SK-N-SH (cell line): ENCODE measurements at regions not wholly inside any gene's neighbourhood (a gene's known extent, or its start where the extent isn't known, plus 50 kb on each side); places are given as distances from the start of the nearest gene placed in this dataset.

Experiments used
- CTCF ChIA-PET: fragments of 300-600, 350-600 bp; formaldehyde crosslinking; extraction: SDS; loops from one replicate; lab custom pipeline; 2021; lab: Yijun Ruan, JAX
- POLR2A ChIA-PET: fragments of 350-600 bp; sonication (Branson Sonifier 250); formaldehyde crosslinking; extraction: SDS; loops from one replicate; lab custom pipeline; 2020; ENCODE audit warnings: antibody characterized with exemption, inconsistent platforms; lab: Yijun Ruan, JAX
- DNase-seq: peaks from one replicate; pipeline ENCODE4 v3.0.0; 2012
- H2AFZ ChIP-seq: fragments of 200-600 bp; sonication (generic); 2 replicates; pipeline ENCODE4 v1.8.1; 2016; ENCODE audit warnings: antibody characterized with exemption, mild to moderate bottlenecking, low read depth
- H3F3A ChIP-seq: fragments of 200-600 bp; sonication (generic); replicated peaks from 2 replicates; pipeline ENCODE3; 2016; ENCODE audit warnings: antibody characterized with exemption, mild to moderate bottlenecking; ENCODE audit not compliant: insufficient read depth
- H3K27ac ChIP-seq, 2 experiments: fragments of 200-500 bp in 1 of 2; fragments of 200-600 bp in 1 of 2; sonication (Bioruptor generic) in 1 of 2; sonication (generic), shearing (Covaris generic) in 1 of 2; 2 replicates each; pipeline versions ENCODE4 v1.5.1 to v1.6.1; 2014 to 2016; ENCODE audit warnings: low read depth in 2 of 2, inconsistent platforms in 1 of 2, low read length in 1 of 2, mild to moderate bottlenecking in 1 of 2, mixed read lengths in 1 of 2
- H3K27me3 ChIP-seq: fragments of 200-600 bp; sonication (generic), shearing (Covaris generic); 2 replicates; pipeline ENCODE4 v1.6.1; 2016; ENCODE audit warnings: mixed run types; ENCODE audit not compliant: insufficient read depth
- H3K36me3 ChIP-seq, 2 experiments: fragments of 200-500 bp in 1 of 2; fragments of 200-600 bp in 1 of 2; sonication (Bioruptor generic) in 1 of 2; sonication (generic) in 1 of 2; replicated peaks in 1 of 2; 2 replicates each; pipeline versions ENCODE3 to v1.5.1; 2014 to 2016; ENCODE audit warnings: low read length in 1 of 2, mild to moderate bottlenecking in 1 of 2; ENCODE audit not compliant: insufficient read depth in 2 of 2, control insufficient read depth in 1 of 2
- H3K4me1 ChIP-seq, 2 experiments: fragments of 200-500 bp in 1 of 2; fragments of 200-600 bp in 1 of 2; sonication (Bioruptor generic) in 1 of 2; sonication (generic), shearing (Covaris generic) in 1 of 2; 2 replicates each; pipeline versions ENCODE4 v1.5.1 to v1.6.1; 2014 to 2016; ENCODE audit warnings: low read depth in 1 of 2, low read length in 1 of 2, mixed run types in 1 of 2; ENCODE audit not compliant: insufficient read depth in 2 of 2, control insufficient read depth in 1 of 2
- H3K4me2 ChIP-seq: fragments of 200-600 bp; sonication (generic), shearing (Covaris generic); 2 replicates; pipeline ENCODE4 v1.6.1; 2017; ENCODE audit warnings: mixed run types
- H3K4me3 ChIP-seq, 2 experiments: fragments of 200-500 bp in 1 of 2; fragments of 200-600 bp in 1 of 2; sonication (Bioruptor generic) in 1 of 2; sonication (generic), shearing (Covaris generic) in 1 of 2; 2 replicates each; pipeline versions ENCODE4 v1.5.1 to v1.8.1; 2014 to 2016; ENCODE audit warnings: low read depth in 2 of 2, inconsistent platforms in 1 of 2, low read length in 1 of 2, mild to moderate bottlenecking in 1 of 2, mixed read lengths in 1 of 2, moderate library complexity in 1 of 2
- H3K79me2 ChIP-seq: fragments of 200-600 bp; sonication (generic); 2 replicates; pipeline ENCODE4 v1.8.1; 2017; ENCODE audit warnings: mild to moderate bottlenecking; ENCODE audit not compliant: insufficient read depth
- H3K9ac ChIP-seq: fragments of 200-600 bp; sonication (generic); 2 replicates; pipeline ENCODE4 v1.6.1; 2017; ENCODE audit warnings: mixed run types
- H3K9me2 ChIP-seq: fragments of 200-600 bp; sonication (generic); 2 replicates; pipeline ENCODE4 v1.6.1; 2017; ENCODE audit warnings: mixed run types
- H3K9me3 ChIP-seq: fragments of 200-600 bp; sonication (generic); 2 replicates; pipeline ENCODE4 v1.6.1; 2017; ENCODE audit warnings: mixed run types, mild to moderate bottlenecking, moderate library complexity
- H4K20me1 ChIP-seq: fragments of 200-600 bp; sonication (generic); 2 replicates; pipeline ENCODE4 v1.6.1; 2017; ENCODE audit warnings: mild to moderate bottlenecking, mixed run types; ENCODE audit not compliant: insufficient read depth
- CHD2 ChIP-seq: fragments of 150-350 bp; IDR thresholded peaks from 2 replicates; pipeline ENCODE4 v1.6.1; 2018; ENCODE audit warnings: low read length; ENCODE audit not compliant: partially characterized antibody
- EP300 ChIP-seq, 2 experiments: IDR thresholded peaks; 2 replicates each; pipeline versions ENCODE4 v1.4.0 to v1.6.1; 2012; ENCODE audit warnings: borderline replicate concordance in 1 of 2, low read depth in 1 of 2, low read length in 1 of 2
- FOXJ3 ChIP-seq: sonication (generic); formaldehyde crosslinking; IDR thresholded peaks from 2 replicates; pipeline ENCODE4 v1.5.1; 2020; ENCODE audit warnings: mild to moderate bottlenecking, missing genetic modification reagents
- GABPA ChIP-seq: IDR thresholded peaks from 2 replicates; pipeline ENCODE4 v1.4.0; 2012; ENCODE audit warnings: low read depth, mild to moderate bottlenecking
- GATA2 ChIP-seq: sonication (generic); formaldehyde crosslinking; IDR thresholded peaks from 2 replicates; pipeline ENCODE4 v1.5.0; 2020; ENCODE audit warnings: mild to moderate bottlenecking, missing genetic modification reagents
- MXI1 ChIP-seq: IDR thresholded peaks from 2 replicates; pipeline ENCODE4 v1.6.1; 2012; ENCODE audit warnings: mild to moderate bottlenecking, low read depth, low read length, improper control_type of control experiment
- NFIC ChIP-seq: IDR thresholded peaks from 2 replicates; pipeline ENCODE4 v1.4.0; 2012; ENCODE audit warnings: borderline replicate concordance
- NRF1 ChIP-seq: IDR thresholded peaks from 2 replicates; pipeline ENCODE4 v1.6.1; 2012; ENCODE audit warnings: low read depth, mild to moderate bottlenecking, low read length
- RAD21 ChIP-seq: IDR thresholded peaks from 2 replicates; pipeline ENCODE4 v1.6.1; 2012; ENCODE audit warnings: mild to moderate bottlenecking, low read length
- RCOR1 ChIP-seq: fragments of 150-350 bp; IDR thresholded peaks from 2 replicates; pipeline ENCODE4 v1.6.1; 2017; ENCODE audit warnings: antibody characterized with exemption, low read length
- RXRA ChIP-seq: IDR thresholded peaks from 2 replicates; pipeline ENCODE4 v1.4.0; 2012; ENCODE audit warnings: low read depth, mild to moderate bottlenecking, borderline replicate concordance
- SIN3A ChIP-seq: IDR thresholded peaks from 2 replicates; pipeline ENCODE4 v1.6.1; 2012; ENCODE audit warnings: low read depth, mild to moderate bottlenecking, low read length, moderate library complexity, borderline replicate concordance
- TAF1 ChIP-seq: IDR thresholded peaks from 2 replicates; pipeline ENCODE4 v1.6.1; 2012; ENCODE audit warnings: low read depth, mild to moderate bottlenecking, low read length, moderate library complexity, borderline replicate concordance
- TEAD4 ChIP-seq: IDR thresholded peaks from 2 replicates; pipeline ENCODE4 v1.4.0; 2012; ENCODE audit warnings: mild to moderate bottlenecking, borderline replicate concordance; ENCODE audit not compliant: insufficient read depth
- YY1 ChIP-seq: IDR thresholded peaks from 2 replicates; pipeline ENCODE4 v1.4.0; 2012; ENCODE audit warnings: low read depth, mild to moderate bottlenecking
- WGBS: methylation state at CpG from one replicate; pipeline ENCODE4 v1.1.6; 2017; ENCODE audit warnings: low lambda C conversion rate; 5-methylcytosine and 5-hydroxymethylcytosine counted together
- TF ChIP-seq, protein P1 (sequence below): IDR thresholded peaks from 2 replicates; pipeline ENCODE4; 2012
- TF ChIP-seq, protein P2 (sequence below): fragments of 150-350 bp; IDR thresholded peaks from 2 replicates; pipeline ENCODE4 v1.6.1; 2016; ENCODE audit warnings: mild to moderate bottlenecking, low read depth, low read length
- TF ChIP-seq, protein P3 (sequence below): IDR thresholded peaks from 2 replicates; pipeline ENCODE4 v1.4.0; 2012; ENCODE audit warnings: low read depth, borderline replicate concordance
- TF ChIP-seq, protein P4 (sequence below): IDR thresholded peaks from 2 replicates; pipeline ENCODE4 v1.6.1; 2012; ENCODE audit warnings: mild to moderate bottlenecking, low read depth, low read length, moderate library complexity

DNA sequence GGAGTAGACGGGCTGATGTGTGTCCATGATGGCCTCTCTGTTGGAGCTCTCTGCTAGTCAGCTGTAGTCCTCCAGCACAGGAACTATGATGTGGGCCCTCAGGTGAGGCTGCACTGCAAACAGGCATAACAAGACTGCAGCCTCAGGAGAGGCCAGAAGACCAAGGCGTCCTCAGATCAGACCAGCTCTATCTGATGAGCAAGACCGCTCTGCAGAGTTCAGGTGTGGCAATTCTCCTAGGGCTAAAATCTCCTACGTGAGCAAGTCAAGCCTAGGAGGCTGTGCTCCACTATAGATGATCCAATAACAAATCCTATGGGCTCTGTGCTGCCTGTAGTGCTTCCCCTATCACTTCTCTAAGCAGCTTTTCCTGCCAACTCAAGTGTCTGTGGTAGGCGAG lies 633.4 kb upstream of the SYNCRIP start:
- no peak for DNase-seq
- Histone ChIP-seq H3K4me2 (no peak overlapping the region), H3K9me3 (peaks cover 5% of the 10 kb centered on the region; the same call in 1 of the 2 replicates), H4K20me1 (no peaks in the 10 kb centered on the region), H3K27me3 (no peaks in the 10 kb centered on the region), H3F3A (no peaks in the 10 kb centered on the region), H3K4me1 (no peaks in the 10 kb centered on the region), H3K9me2 (no peaks in the 10 kb centered on the region), H3K36me3 (no peaks in the 10 kb centered on the region), H3K4me3 (no peak overlapping the region), H2AFZ (no peak overlapping the region), H3K9ac (no peak overlapping the region), H3K79me2 (no peaks in the 10 kb centered on the region), H3K27ac (no peak overlapping the region)
- TF ChIP-seq TAF1: no peak
- TF ChIP-seq, protein P1, sequence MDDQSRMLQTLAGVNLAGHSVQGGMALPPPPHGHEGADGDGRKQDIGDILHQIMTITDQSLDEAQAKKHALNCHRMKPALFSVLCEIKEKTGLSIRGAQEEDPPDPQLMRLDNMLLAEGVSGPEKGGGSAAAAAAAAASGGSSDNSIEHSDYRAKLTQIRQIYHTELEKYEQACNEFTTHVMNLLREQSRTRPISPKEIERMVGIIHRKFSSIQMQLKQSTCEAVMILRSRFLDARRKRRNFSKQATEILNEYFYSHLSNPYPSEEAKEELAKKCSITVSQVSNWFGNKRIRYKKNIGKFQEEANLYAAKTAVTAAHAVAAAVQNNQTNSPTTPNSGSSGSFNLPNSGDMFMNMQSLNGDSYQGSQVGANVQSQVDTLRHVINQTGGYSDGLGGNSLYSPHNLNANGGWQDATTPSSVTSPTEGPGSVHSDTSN: no peak
- no peak for TF ChIP-seq MXI1
- TF ChIP-seq, protein P2, sequence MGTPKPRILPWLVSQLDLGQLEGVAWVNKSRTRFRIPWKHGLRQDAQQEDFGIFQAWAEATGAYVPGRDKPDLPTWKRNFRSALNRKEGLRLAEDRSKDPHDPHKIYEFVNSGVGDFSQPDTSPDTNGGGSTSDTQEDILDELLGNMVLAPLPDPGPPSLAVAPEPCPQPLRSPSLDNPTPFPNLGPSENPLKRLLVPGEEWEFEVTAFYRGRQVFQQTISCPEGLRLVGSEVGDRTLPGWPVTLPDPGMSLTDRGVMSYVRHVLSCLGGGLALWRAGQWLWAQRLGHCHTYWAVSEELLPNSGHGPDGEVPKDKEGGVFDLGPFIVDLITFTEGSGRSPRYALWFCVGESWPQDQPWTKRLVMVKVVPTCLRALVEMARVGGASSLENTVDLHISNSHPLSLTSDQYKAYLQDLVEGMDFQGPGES: no peak
- TF ChIP-seq RAD21: no peak
- TF ChIP-seq GABPA: no peak
- TF ChIP-seq, protein P3, sequence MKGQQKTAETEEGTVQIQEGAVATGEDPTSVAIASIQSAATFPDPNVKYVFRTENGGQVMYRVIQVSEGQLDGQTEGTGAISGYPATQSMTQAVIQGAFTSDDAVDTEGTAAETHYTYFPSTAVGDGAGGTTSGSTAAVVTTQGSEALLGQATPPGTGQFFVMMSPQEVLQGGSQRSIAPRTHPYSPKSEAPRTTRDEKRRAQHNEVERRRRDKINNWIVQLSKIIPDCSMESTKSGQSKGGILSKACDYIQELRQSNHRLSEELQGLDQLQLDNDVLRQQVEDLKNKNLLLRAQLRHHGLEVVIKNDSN: no peak
- no peak for TF ChIP-seq NFIC
- TF ChIP-seq NRF1: no peak
- TF ChIP-seq GATA2 (CRISPR knock-in tag): no peak
- TF ChIP-seq, protein P4, sequence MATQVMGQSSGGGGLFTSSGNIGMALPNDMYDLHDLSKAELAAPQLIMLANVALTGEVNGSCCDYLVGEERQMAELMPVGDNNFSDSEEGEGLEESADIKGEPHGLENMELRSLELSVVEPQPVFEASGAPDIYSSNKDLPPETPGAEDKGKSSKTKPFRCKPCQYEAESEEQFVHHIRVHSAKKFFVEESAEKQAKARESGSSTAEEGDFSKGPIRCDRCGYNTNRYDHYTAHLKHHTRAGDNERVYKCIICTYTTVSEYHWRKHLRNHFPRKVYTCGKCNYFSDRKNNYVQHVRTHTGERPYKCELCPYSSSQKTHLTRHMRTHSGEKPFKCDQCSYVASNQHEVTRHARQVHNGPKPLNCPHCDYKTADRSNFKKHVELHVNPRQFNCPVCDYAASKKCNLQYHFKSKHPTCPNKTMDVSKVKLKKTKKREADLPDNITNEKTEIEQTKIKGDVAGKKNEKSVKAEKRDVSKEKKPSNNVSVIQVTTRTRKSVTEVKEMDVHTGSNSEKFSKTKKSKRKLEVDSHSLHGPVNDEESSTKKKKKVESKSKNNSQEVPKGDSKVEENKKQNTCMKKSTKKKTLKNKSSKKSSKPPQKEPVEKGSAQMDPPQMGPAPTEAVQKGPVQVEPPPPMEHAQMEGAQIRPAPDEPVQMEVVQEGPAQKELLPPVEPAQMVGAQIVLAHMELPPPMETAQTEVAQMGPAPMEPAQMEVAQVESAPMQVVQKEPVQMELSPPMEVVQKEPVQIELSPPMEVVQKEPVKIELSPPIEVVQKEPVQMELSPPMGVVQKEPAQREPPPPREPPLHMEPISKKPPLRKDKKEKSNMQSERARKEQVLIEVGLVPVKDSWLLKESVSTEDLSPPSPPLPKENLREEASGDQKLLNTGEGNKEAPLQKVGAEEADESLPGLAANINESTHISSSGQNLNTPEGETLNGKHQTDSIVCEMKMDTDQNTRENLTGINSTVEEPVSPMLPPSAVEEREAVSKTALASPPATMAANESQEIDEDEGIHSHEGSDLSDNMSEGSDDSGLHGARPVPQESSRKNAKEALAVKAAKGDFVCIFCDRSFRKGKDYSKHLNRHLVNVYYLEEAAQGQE: no peak
- CTCF ChIA-PET: interaction anchor here (1.6 kb wide), 1 partner anchor 21 kb away, joined by 3 read pairs; no protein-coding TSS in a partner anchor
- POLR2A ChIA-PET: no interaction called here
- WGBS: 25% methylated on average over 2 of the region's 5 CpGs

DNA sequence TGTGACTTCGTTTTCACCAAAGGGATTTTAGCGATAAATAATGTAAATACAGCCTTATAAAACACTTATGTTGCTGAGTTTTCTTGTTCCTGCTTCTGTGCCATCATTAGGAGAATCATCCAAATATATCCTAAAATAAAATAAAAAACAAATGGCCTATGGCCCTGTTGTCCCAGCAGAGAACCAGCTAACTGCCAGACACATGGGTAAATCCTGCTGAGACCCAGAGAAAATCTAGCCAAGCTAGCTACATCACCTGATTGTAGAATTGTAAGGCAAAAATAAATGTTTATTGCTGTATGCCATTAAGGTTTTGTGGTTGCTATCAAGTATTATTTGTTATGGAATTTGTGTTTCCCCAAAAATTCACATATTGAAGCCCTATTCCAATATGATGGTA lies 631.2 kb upstream of the SYNCRIP start:
- Histone ChIP-seq H3K9me2 (no peaks in the 10 kb centered on the region), H4K20me1 (no peaks in the 10 kb centered on the region), H3K9me3 (peaks cover 5% of the 10 kb centered on the region; the same call in 1 of the 2 replicates), H3K9ac (no peak overlapping the region), H3K4me2 (no peak overlapping the region), H3K4me3 (no peak overlapping the region), H3K27ac (no peak overlapping the region), H2AFZ (no peak overlapping the region), H3K27me3 (no peaks in the 10 kb centered on the region), H3K4me1 (no peaks in the 10 kb centered on the region), H3K79me2 (no peaks in the 10 kb centered on the region), H3F3A (no peaks in the 10 kb centered on the region), H3K36me3 (no peaks in the 10 kb centered on the region)
- DNase-seq: no peak
- POLR2A ChIA-PET: no interaction called here
- CTCF ChIA-PET: interaction anchor here (0.8 kb wide), 1 partner anchor 17 kb away, joined by 4 read pairs; no protein-coding TSS in a partner anchor
- WGBS: 22% methylated on average over 2 of the region's 2 CpGs
- TF ChIP-seq, protein P3: no peak
- TF ChIP-seq YY1 (no peak), RXRA (no peak), TEAD4 (no peak), EP300 (IDR thresholded peaks at IDR 0.05; ENCODE audit: borderline replicate concordance in 1 of 2, low read depth in 1 of 2, low read length in 1 of 2) (no peak), FOXJ3 (CRISPR knock-in tag) (no peak), RCOR1 (no peak), SIN3A (no peak), CHD2 (no peak)
